SHP77 (cell line): ENCODE measurements at regions not wholly inside any gene's neighbourhood (a gene's known extent, or its start where the extent isn't known, plus 50 kb on each side); places are given as distances from the start of the nearest gene placed in this dataset.
A peak's percentile ranks its signal among the peaks of the same experiment; 100 is the strongest.

Source experiments
- DNase-seq, 2 experiments: peaks; one replicate each; lab custom pipeline; 2025; lab: John Stamatoyannopoulos, UW

DNA sequence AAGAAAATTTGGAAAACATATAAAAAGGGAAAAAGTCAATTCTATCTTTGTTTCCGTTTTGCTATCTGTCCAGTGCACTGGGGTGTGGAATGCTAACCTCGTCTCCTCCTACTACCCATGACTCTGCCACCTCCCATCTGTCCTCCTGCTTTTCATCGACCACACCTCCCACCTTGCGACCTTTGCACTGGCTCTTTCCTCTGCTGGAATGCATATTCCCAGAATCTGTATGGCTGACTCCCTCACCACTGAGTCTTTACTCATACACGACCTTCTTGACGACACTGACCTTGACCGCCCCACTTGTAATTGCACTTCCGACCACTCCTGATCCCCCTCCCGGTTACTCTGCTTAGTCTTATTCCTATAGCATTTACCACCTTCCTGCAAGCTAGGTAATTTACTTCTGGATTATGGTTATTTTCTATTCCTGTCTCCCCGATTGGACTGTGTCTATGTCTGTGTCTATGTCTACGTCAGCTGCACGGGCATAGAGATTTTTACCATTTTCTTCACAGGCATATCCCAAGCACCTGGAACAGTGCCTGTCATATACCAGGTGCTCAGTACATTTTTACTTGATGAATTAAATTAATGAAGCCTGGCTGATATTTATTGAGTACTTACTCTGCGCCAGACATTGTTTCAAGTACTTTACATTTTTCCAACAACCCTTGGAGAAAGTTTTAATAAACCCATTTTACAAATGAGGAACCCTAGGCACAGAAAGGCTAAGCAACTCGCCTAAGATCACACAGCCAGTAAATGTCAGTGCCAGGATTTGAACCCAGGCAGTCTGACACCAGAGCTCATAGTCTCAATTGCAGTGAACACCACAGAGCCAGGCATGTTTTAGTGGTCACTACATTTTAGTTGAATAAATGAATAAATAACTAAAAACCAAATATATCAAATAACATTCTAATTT, 54.0 kb upstream of the SLC22A11 start:
- DNase-seq, result no peak

- DNase-seq, result peak in 1 of 2 experiments; percentile 19
Observed at GRCh38 chr11:64502634-64503033, 53.1 kb upstream of the SLC22A11 start.

GRCh38 chr11:64503186-64503753, 52.5 kb upstream of the SLC22A11 start:
- no peak for DNase-seq

DNA sequence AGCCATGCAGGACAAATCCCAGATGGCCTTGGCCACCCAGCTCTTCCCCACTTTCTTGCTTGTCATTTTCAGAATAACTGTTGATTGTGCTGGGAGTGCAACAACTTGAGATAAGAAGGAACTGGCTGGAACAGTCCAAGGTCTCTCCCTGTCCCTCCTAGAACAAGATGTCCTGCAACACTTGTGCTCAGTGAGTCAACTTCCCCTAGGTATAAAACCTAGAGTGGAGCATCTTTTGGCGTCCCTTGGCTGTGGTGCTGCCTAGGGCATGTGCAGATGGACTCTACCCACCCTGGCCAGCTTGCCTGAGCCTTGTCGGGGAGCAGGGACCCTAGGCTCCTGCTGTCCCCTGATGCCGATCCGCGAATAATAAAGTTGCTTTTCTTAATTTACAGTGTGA, 50.7 kb upstream of the SLC22A11 start:
- DNase-seq, result no peak
